Smooth muscle cell (in vitro differentiated cells): ENCODE measurements at regions not wholly inside any gene's neighbourhood (a gene's known extent, or its start where the extent isn't known, plus 50 kb on each side); places are given as distances from the start of the nearest gene placed in this dataset.

Experiments
- DNase-seq: peaks from one replicate; lab custom pipeline; 2025; ENCODE audit not compliant: unreplicated experiment; lab: John Stamatoyannopoulos, UW
- H2AFZ ChIP-seq: fragments of 200-600 bp; sonication (generic); 2 replicates; pipeline ENCODE4 v1.6.0; 2016; ENCODE audit warnings: antibody characterized with exemption, low read depth, mild to moderate bottlenecking
- H3F3A ChIP-seq: fragments of 200-600 bp; sonication (generic); 2 replicates; pipeline ENCODE4 v1.6.0; 2017; ENCODE audit warnings: antibody characterized with exemption, low read depth
- H3K27ac ChIP-seq: fragments of 200-600 bp; sonication (generic); 2 replicates; pipeline ENCODE4 v1.5.1; 2016; ENCODE audit warnings: low read depth, mild to moderate bottlenecking
- H3K27me3 ChIP-seq: fragments of 200-600 bp; sonication (generic); 2 replicates; pipeline ENCODE4 v1.6.1; 2016; ENCODE audit warnings: low read depth, mild to moderate bottlenecking
- H3K36me3 ChIP-seq: fragments of 200-600 bp; sonication (generic); 2 replicates; pipeline ENCODE4 v1.5.1; 2016; ENCODE audit warnings: low read depth
- H3K4me1 ChIP-seq: fragments of 200-600 bp; sonication (generic); 2 replicates; pipeline ENCODE4 v1.5.1; 2016; ENCODE audit warnings: low read depth
- H3K4me2 ChIP-seq: fragments of 200-600 bp; sonication (generic); 2 replicates; pipeline ENCODE4 v1.6.0; 2016; ENCODE audit warnings: mild to moderate bottlenecking
- H3K4me3 ChIP-seq: fragments of 200-600 bp; sonication (generic); 2 replicates; pipeline ENCODE4 v1.5.1; 2016; ENCODE audit warnings: mild to moderate bottlenecking
- H3K79me2 ChIP-seq: fragments of 200-600 bp; sonication (generic); 2 replicates; pipeline ENCODE4 v1.6.0; 2016; ENCODE audit warnings: low read depth, mild to moderate bottlenecking
- H3K9ac ChIP-seq: fragments of 200-600 bp; sonication (generic); 2 replicates; pipeline ENCODE4 v1.6.0; 2016; ENCODE audit warnings: low read depth
- H3K9me3 ChIP-seq: fragments of 200-600 bp; sonication (generic); replicated peaks from 2 replicates; pipeline ENCODE4 v1.5.1; 2016; ENCODE audit warnings: low read depth
- H4K20me1 ChIP-seq: fragments of 200-600 bp; sonication (generic); 2 replicates; pipeline ENCODE4 v1.6.0; 2016; ENCODE audit warnings: low read depth
- WGBS: methylation state at CpG from one replicate; pipeline ENCODE4 v1.1.7; 2016; ENCODE audit warnings: low lambda C conversion rate; 5-methylcytosine and 5-hydroxymethylcytosine counted together
- TF ChIP-seq, protein P1 (sequence below): fragments of 200-600 bp; sonication (generic); IDR thresholded peaks from 2 replicates; pipeline ENCODE4 v1.5.1; 2017; ENCODE audit warnings: borderline replicate concordance, mild to moderate bottlenecking, antibody characterized with exemption; ENCODE audit not compliant: insufficient read depth, poor library complexity, severe bottlenecking

DNA sequence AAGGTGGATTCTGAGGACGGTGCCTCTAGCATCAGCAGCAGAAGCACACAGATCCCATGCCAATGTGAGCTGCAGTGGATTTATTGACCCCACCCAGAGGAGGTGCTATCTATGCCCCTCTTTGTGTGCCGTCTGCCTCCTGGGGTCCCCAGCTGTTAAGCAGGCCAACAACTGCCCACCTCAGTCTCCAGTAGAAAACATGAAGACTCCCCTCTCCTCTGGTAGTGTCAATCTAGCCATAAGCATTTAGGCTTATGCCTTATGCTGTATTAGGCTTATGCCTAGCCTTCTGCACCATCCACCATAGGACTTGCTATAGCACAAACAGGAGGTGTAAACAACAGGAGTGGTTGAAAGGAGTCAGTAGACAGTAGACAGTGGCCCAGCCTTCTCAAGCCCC lies 417.9 kb upstream of the C16orf82 start:
- H3K79me2 ChIP-seq, result no peaks in the 10 kb centered on the region

DNA sequence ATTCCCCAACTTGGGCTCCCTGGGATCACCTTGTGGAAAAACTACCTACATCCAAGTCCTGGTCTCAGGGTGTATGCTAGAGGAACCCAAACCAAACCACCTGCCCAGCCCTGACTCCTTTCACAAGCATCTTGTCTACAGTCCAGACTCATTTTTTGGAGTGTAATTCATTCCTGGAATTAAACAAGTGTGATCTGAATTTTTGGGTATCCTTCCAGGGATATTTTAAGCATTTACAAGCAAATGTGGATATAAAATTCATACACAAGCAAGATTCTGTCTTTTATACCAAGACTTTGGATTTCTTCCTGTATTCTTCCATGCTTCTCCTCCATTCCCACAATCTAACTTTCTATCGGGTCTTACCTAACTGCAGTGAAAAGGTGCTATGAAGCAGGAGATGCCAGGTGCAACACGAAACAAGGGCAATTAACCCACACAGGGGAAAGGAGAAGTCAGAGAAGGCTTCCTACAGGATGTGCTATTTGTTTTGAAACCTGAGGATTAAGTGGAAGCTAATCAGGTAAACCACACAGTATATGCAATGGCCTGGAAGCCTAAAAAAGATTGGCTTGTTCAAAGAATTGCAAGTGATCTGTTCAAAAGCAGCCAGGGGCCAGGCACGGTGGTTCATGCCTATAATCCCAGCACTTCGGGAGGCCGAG lies 417.2 kb upstream of the C16orf82 start:
- H3K36me3 ChIP-seq, result no peaks in the 10 kb centered on the region
- TF ChIP-seq, protein P1, sequence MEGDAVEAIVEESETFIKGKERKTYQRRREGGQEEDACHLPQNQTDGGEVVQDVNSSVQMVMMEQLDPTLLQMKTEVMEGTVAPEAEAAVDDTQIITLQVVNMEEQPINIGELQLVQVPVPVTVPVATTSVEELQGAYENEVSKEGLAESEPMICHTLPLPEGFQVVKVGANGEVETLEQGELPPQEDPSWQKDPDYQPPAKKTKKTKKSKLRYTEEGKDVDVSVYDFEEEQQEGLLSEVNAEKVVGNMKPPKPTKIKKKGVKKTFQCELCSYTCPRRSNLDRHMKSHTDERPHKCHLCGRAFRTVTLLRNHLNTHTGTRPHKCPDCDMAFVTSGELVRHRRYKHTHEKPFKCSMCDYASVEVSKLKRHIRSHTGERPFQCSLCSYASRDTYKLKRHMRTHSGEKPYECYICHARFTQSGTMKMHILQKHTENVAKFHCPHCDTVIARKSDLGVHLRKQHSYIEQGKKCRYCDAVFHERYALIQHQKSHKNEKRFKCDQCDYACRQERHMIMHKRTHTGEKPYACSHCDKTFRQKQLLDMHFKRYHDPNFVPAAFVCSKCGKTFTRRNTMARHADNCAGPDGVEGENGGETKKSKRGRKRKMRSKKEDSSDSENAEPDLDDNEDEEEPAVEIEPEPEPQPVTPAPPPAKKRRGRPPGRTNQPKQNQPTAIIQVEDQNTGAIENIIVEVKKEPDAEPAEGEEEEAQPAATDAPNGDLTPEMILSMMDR, result no peak
- no peak overlapping the region for H3K4me2 ChIP-seq
- H3K27me3 ChIP-seq, result no peaks in the 10 kb centered on the region
- WGBS, result 90% methylated on average over 5 of the region's 5 CpGs
- no peak overlapping the region for H3K9ac ChIP-seq
- H3F3A ChIP-seq, result no peaks in the 10 kb centered on the region
- no peaks in the 10 kb centered on the region for H3K79me2 ChIP-seq
- H4K20me1 ChIP-seq, result no peaks in the 10 kb centered on the region
- H3K4me1 ChIP-seq, result peaks cover 3% of the 10 kb centered on the region
- no peak overlapping the region for H3K27ac ChIP-seq
- H3K4me3 ChIP-seq, result no peak overlapping the region
- no peak overlapping the region for H2AFZ ChIP-seq
- no peak for DNase-seq
- H3K9me3 ChIP-seq, result no peaks in the 10 kb centered on the region

More for the DNA sequence above, 417.9 kb upstream of the C16orf82 start:
- no peak overlapping the region for H3K4me3 ChIP-seq
- TF ChIP-seq, protein P1, result no peak
- H3K27me3 ChIP-seq, result no peaks in the 10 kb centered on the region
- DNase-seq, result no peak
- no peak overlapping the region for H2AFZ ChIP-seq
- no peaks in the 10 kb centered on the region for H3K9me3 ChIP-seq
- no peak overlapping the region for H3K27ac ChIP-seq
- no peak overlapping the region for H3K4me2 ChIP-seq
- no peak overlapping the region for H3K9ac ChIP-seq
- WGBS, result 74% methylated on average over 2 of the region's 2 CpGs
- no peaks in the 10 kb centered on the region for H3K36me3 ChIP-seq
- H3F3A ChIP-seq, result no peaks in the 10 kb centered on the region
- peaks cover 3% of the 10 kb centered on the region for H3K4me1 ChIP-seq
- no peaks in the 10 kb centered on the region for H4K20me1 ChIP-seq

DNA sequence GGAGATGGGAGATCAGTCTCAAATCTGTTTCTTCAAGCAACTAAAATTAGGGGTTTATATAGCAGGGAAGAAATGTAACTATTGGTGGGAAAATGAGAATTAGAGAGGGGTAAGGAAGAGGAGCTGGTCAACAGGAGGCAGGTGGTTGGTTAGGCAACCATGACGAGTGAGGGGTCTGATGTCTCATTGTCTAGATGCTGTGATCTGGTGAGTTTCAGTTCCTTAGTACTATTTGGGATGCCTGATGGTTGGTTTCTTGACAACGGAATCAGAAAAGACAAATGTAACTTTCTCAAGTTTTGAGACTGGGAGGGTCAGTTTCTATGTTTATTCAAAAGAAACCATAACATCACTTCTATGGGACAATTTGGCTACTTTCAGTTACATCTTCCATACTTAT lies 415.3 kb upstream of the C16orf82 start:
- Histone ChIP-seq H3K79me2 (no peaks in the 10 kb centered on the region), H3K4me3 (no peak overlapping the region), H3K27ac (no peak overlapping the region), H3K9me3 (no peaks in the 10 kb centered on the region), H3K4me1 (peaks cover 3% of the 10 kb centered on the region), H3F3A (no peaks in the 10 kb centered on the region), H3K36me3 (no peaks in the 10 kb centered on the region), H3K4me2 (no peak overlapping the region), H2AFZ (no peak overlapping the region), H3K9ac (no peak overlapping the region), H4K20me1 (no peaks in the 10 kb centered on the region), H3K27me3 (no peaks in the 10 kb centered on the region)
- no peak for DNase-seq
- TF ChIP-seq, protein P1, result no peak
- WGBS, result 79% methylated on average over 2 of the region's 2 CpGs

DNA sequence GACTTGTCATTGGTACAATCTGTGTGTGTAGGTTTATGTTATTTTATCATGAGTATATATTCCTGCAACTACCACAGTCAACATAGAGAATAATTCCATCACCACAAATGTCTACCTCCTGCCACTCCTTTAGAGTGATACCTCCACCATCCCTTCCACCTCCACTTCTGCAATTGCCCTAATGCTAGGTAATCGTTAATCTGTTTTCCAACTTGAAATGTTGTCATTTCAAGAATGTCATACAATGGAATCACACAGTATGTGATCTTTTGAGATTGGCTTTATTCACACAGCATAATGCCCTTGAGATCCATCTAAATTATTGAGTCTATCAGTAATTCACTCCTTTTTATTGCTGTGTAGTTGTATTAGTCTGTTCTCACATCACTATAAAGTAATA lies 414.8 kb upstream of the C16orf82 start:
- Histone ChIP-seq H3K9me3 (no peaks in the 10 kb centered on the region), H3K4me2 (no peak overlapping the region), H3K27me3 (no peaks in the 10 kb centered on the region), H3K79me2 (no peaks in the 10 kb centered on the region), H3K36me3 (no peaks in the 10 kb centered on the region), H3K4me1 (peaks cover 3% of the 10 kb centered on the region), H3K27ac (no peak overlapping the region), H2AFZ (no peak overlapping the region), H3K4me3 (no peak overlapping the region), H4K20me1 (no peaks in the 10 kb centered on the region), H3K9ac (no peak overlapping the region), H3F3A (no peaks in the 10 kb centered on the region)
- TF ChIP-seq, protein P1, result no peak
- DNase-seq, result no peak
- 85% methylated on average over 1 of the region's 1 CpG for WGBS
